Mucosa of descending colon (tissue), 3 donors: ENCODE measurements at regions not wholly inside any gene's neighbourhood (a gene's known extent, or its start where the extent isn't known, plus 50 kb on each side); places are given as distances from the start of the nearest gene placed in this dataset.

Experiments
- ATAC-seq: fragments of 200-7000 bp; cut with Tn5 transposase; one replicate; pipeline ENCODE4 v1.9.1; 2020; ENCODE audit warnings: mild to moderate bottlenecking, moderate library complexity
- DNase-seq, 3 donors: peaks; one replicate each; pipeline ENCODE4 v3.0.0-alpha.2; 2020
- H3K36me3 ChIP-seq: fragments of 200-600 bp; one replicate; pipeline ENCODE4 v1.8.0; 2021; ENCODE audit warnings: low read depth, mild to moderate bottlenecking
- H3K4me1 ChIP-seq: fragments of 200-600 bp; one replicate; pipeline ENCODE4 v1.8.0; 2021; ENCODE audit warnings: low read depth, mild to moderate bottlenecking
- H3K4me3 ChIP-seq: fragments of 200-600 bp; one replicate; pipeline ENCODE4 v1.8.0; 2021; ENCODE audit warnings: mild to moderate bottlenecking
- H3K9me3 ChIP-seq: fragments of 200-600 bp; one replicate; pipeline ENCODE4 v1.8.0; 2021; ENCODE audit warnings: mild to moderate bottlenecking
- CTCF ChIP-seq: fragments of 200-600 bp; IDR thresholded peaks from one replicate; pipeline ENCODE4 v1.8.0; 2022; ENCODE audit warnings: antibody characterized with exemption, mild to moderate bottlenecking
- intact Hi-C, 2 donors: fragments of 100-400 bp; cut with DNase I in 1 of 2; cut with micrococcal nuclease in 1 of 2; formaldehyde crosslinking; loops; one replicate each; pipeline versions ENCODE4 v1.11.0 to v1.11.1; 2022; cut with DNase I, micrococcal nuclease
- donor health status: DM: no; HTN: no; CAD: no; lungs with moderate emphysema.
- donor health status: DM: no; HTN: no; CAD: no.
- donor health status: DM: no; HTN: yes; CAD: no.

DNA sequence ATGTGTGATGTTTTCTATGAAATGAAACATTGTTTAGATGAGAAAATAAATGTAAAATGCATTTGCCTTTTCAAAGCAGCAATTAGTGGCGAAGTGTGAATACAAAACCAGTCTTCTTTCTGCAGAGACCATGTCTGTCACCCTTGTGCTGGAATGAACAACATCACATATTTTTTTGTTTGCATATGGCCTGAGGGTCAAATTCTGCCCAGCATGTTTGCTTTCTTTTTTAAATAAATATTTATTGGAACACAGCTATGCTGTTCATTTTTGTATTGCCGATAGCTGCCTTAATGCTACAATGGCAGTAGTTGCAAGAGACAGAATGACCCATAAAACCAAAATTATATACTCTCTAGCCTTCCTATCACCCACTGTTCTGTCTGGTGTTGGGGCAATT lies 75.3 kb upstream of the SNRPN start:
- intact Hi-C loops: no loop called here
- no peak for TF ChIP-seq CTCF
- ATAC-seq (no peak), DNase-seq (no peak)
- H3K9me3 ChIP-seq: peaks cover 65% of the 10 kb centered on the region
- H3K4me1 ChIP-seq: no peaks in the 10 kb centered on the region
- no peaks in the 10 kb centered on the region for H3K36me3 ChIP-seq
- H3K4me3 ChIP-seq: no peak overlapping the region

DNA sequence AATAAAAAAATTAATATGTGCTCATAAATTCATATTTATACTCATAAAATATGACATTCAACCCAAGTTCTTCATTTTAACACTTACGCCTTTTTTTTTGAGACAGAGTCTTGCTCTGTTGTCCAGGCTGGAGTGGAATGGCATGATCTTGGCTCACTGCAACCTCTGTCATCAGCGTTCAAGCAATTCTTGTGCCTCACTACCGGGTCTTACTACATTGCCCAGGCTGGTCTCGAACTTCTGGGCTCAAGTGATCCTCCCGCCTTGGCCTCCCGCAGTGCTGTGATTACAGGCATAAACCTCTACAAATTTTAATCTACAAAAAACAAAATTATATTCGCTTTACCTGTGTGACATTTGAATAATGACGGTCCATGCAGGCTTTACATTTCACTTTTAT lies 74.1 kb upstream of the SNRPN start:
- DNase-seq (no peak), ATAC-seq (no peak)
- Histone ChIP-seq H3K9me3 (peaks cover 55% of the 10 kb centered on the region), H3K4me1 (no peaks in the 10 kb centered on the region), H3K4me3 (no peak overlapping the region), H3K36me3 (no peaks in the 10 kb centered on the region)
- intact Hi-C loops: no loop called here
- no peak for TF ChIP-seq CTCF

DNA sequence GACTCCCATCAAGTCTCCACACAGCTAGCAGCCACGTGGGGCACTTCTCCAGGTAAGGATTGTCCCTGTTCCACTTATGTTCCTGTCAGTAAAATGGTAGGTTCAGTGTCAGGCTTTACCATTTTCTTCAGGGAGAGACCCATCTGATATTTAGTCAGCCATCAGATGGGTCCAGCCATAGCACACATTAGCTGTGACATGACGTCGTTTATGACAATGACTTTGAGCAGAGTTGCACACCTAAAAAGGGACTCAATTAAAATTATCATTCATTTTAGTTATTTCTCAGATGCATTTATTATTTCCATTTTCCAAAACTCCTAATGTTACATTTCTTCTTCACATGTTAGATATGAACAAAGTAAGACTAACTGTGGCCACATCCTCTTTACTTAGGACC lies 68.2 kb upstream of the SNRPN start:
- ATAC-seq (no peak), DNase-seq (no peak)
- Histone ChIP-seq H3K9me3 (peaks cover 59% of the 10 kb centered on the region), H3K4me1 (no peaks in the 10 kb centered on the region), H3K36me3 (no peaks in the 10 kb centered on the region), H3K4me3 (no peak overlapping the region)
- no peak for TF ChIP-seq CTCF
- intact Hi-C loops: no loop called here

GRCh38 chr15:24898715-24899272 lies 56.0 kb upstream of the SNRPN start:
- no peak for TF ChIP-seq CTCF
- Histone ChIP-seq H3K36me3 (no peaks in the 10 kb centered on the region), H3K4me3 (no peak overlapping the region), H3K4me1 (no peaks in the 10 kb centered on the region), H3K9me3 (peaks cover 48% of the 10 kb centered on the region)
- DNase-seq (no peak), ATAC-seq (no peak)
- intact Hi-C loops: no loop called here

GRCh38 chr15:24899367-24899766 lies 55.4 kb upstream of the SNRPN start:
- intact Hi-C loops: no loop called here
- Histone ChIP-seq H3K36me3 (no peaks in the 10 kb centered on the region), H3K4me3 (no peak overlapping the region), H3K4me1 (no peaks in the 10 kb centered on the region), H3K9me3 (peaks cover 51% of the 10 kb centered on the region)
- ATAC-seq: no peak
- TF ChIP-seq CTCF: no peak
- DNase-seq: no peak

GRCh38 chr15:24899795-24900194 lies 55.0 kb upstream of the SNRPN start:
- intact Hi-C loops: no loop called here
- ATAC-seq: no peak

More at GRCh38 chr15:24899795-24900194, 55.0 kb upstream of the SNRPN start:
- no peaks in the 10 kb centered on the region for H3K36me3 ChIP-seq
- TF ChIP-seq CTCF: no peak
- H3K4me3 ChIP-seq: no peak overlapping the region
- no peak for DNase-seq
- peaks cover 55% of the 10 kb centered on the region for H3K9me3 ChIP-seq
- no peaks in the 10 kb centered on the region for H3K4me1 ChIP-seq
